Non-pigmented ciliary epithelial cell (primary cell): ENCODE measurements at regions not wholly inside any gene's neighbourhood (a gene's known extent, or its start where the extent isn't known, plus 50 kb on each side); places are given as distances from the start of the nearest gene placed in this dataset.
"Not testable (repeated sequence)": the region's sequence is repeated elsewhere in the genome, so short reads cannot be mapped to it uniquely, and the experiment has no call there.

Experiments
- DNase-seq: peaks from one replicate; pipeline ENCODE4 v3.0.0-alpha.2; 2010; ENCODE audit warnings: low read depth

DNA sequence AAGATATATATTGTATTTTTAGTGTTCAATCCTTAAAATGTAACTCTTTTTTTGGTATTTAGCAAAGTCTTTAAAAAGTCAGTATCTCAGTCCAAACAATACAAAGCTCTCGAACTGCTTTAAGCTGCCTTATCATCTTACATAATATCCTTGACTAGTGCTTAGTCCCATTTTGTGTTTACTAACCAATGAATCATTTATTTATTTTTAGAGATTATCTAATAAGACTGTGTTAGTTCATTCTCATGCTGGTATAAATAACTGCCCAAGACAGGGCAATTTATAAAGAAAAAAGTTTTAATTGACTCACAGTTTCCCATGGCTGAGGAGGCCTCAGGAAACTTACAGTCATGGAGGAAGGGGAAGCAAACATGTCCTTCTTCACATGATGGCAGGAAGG lies 248.3 kb upstream of the KYNU start:
- no peak for DNase-seq

- DNase-seq, result no peak
Observed at GRCh38 chr2:142621287-142621686, 256.2 kb upstream of the KYNU start.

- DNase-seq, result no peak
Observed at GRCh38 chr2:142617461-142617860, 260.0 kb upstream of the KYNU start.

DNA sequence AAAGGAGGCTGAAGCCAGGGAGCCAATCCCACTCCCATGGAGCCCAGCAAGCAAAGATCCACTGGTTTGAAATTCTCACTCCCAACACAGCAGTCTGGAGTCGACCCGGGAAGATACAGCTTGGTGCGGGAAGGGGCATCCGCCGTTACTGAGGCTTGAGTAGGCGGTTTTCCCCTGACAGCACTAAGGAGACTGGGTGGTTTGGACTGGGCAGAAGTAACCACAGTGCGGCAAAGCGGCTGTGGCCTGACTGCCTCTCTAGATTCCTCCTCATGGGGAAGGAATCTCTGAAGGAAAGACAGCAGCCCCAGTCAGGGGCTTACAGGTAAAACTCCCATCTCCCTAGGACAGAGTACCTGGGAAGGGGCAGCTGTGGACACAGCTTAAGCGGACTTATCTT lies 261.6 kb upstream of the KYNU start:
- no peak for DNase-seq

GRCh38 chr2:142613193-142613592 lies 264.3 kb upstream of the KYNU start:
- DNase-seq, result not testable (repeated sequence)

DNA sequence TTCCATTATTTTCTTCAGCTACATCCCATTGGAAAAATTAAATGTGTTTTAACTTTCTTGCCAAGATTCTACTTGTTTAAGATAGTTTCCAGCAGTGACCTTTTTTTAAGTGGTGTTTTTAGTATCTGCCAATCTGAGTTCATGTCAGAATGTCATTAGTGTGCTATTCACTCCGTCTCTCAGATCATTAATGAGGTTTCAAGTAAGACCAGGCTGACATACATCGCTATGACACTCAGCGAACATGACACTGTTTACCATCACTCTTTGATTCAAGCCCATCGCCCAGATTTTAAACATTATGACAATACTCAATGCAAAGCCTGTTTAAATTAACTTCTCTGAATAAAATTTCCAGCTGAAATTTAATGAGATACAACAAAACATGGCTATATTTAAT lies 272.0 kb upstream of the KYNU start:
- no peak for DNase-seq

DNA sequence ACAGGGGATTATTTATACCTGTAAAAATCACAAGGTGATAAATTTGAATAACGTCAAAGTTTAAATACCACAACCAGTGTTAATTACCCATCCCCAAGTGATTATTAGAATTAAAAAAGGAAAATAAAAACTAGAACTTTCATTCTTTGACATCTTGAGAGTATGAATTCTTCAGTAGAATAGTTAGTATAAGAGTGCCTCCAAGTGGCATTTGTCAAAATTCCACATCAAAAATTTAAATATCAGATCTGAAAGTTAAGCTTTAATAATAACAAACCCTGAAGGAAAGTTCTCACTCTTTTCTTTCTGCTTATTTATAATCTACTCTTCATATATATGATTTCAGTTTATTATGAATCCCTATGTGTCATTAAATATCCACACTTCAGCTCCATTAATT lies 273.7 kb upstream of the KYNU start:
- no peak for DNase-seq

DNA sequence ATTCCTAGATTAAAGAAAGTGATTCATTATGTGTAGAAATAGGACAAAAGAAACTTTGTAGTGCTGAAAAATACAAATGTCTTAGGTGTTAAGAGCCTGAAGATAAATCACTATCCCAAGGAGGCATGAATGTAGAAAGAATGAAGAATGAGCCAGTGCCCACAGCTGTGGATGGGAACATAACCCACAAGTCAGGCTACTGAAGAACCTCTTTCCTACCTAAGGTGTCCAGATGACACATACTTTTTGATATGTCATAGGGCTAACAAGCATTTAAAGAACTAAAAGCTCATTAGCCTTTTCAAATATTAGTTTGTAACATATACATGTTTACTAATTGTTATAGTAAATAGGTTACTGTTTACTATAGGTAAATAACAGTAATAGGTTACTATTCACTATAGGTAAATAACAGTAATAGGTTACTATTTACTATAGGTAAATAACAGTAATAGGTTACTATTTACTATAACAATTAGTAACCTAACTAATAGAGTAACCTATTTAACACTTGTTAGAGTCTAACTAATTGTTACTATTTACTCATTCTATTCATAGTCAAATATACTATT lies 275.0 kb upstream of the KYNU start:
- no peak for DNase-seq

DNA sequence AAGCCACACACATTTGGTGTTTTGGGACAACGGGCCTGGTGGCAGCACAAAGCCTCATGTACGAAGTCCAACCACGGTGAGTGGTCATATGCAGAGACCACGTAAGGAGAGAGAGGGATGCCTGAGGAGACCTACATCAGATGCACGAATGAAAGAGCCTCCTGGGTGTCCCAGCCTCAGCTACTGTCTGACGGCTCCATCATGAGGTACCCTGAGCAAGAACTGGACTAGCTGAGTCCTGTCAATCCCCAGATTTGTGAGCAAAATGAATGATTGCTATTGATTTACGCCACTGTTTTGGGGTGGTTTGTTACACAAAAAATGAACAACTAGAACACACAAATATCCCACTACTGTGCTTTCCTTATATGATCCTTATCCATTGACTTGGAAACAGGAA lies 275.7 kb upstream of the KYNU start:
- no peak for DNase-seq

DNA sequence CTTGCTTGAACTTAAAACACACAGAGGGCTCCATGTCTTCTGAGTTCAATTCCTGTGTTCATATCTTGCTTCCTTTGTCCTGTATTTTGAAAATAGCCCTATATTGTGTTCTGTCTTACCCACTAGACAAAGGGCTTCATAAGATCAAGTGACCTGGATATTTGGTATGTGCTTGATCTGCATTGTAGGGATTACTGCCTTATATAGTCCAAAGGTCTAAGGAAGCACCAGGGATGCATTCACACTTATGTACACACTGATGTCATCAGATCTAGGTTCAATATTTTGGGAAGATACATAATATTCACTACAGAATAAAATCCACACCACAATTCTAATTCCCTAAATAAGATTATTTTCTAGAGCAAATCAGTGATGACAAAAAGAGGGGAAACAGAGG lies 278.0 kb upstream of the KYNU start:
- no peak for DNase-seq

DNA sequence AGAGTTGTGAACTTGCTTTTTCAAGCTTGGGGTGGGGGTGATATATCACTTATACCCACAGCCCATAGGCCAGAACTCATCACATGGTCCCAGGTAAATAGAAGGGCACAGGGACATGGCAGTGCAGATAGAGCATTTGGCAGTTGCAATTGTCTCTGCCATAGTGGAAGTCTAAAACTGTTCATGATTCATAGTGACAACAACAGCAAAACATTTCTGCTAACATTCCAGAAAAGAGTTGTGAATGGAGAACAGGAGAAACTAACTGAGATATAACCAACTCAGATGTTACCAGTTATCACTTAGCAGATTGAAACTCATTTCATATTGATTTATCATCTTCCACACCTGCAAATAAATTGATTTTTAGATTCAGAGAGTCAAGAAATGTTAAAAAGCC lies 278.6 kb upstream of the KYNU start:
- DNase-seq, result no peak

- peak; percentile 37 for DNase-seq
Observed at GRCh38 chr2:142596334-142597088, 281.0 kb upstream of the KYNU start.

GRCh38 chr2:142594935-142595334 lies 282.5 kb upstream of the KYNU start:
- no peak for DNase-seq

- DNase-seq, result no peak
Observed at GRCh38 chr2:142592171-142592570, 285.3 kb upstream of the KYNU start.

DNA sequence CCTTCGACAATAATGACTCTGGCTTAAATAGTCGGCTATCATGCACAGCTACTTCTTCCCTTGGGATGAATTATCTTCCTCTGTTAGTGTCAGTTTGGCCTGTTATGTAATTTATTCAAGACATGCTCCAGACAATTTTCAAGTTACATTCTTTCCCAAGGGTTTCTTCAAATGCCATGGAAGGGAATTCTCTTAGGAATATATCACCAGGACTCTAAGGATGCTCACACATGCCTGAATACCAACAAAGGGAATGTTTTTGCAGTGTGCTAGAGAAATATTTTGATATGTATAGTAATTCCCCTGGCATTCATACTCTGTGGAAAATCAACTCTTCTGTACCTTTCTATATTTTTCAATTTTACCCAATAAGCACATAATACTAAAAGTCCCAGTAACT lies 286.0 kb upstream of the KYNU start:
- no peak for DNase-seq

- DNase-seq, result no peak
Observed at GRCh38 chr2:142588269-142588668, 289.2 kb upstream of the KYNU start.

- DNase-seq, result no peak
Observed at GRCh38 chr2:142586693-142587580, 290.5 kb upstream of the KYNU start.

DNA sequence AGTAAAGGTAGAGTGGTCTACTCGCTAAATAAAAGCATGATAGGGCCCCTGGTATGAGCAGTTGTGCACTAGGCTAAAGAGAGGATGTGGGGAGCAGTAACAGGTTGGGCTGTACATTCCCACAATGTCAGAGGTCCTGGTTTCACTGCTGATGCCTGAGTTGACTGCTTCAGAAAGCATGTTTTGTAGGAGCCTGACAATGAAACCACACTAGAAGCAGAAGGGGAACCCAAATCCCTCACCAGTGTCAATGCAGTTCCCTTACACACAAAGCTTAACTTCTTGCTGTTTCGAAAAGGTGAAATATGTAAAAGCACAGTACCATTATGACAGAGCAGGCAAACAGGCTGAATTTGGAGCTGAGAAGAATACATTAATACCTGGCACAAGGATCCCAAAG lies 291.7 kb upstream of the KYNU start:
- no peak for DNase-seq

GRCh38 chr2:142582317-142582716 lies 295.1 kb upstream of the KYNU start:
- no peak for DNase-seq

DNA sequence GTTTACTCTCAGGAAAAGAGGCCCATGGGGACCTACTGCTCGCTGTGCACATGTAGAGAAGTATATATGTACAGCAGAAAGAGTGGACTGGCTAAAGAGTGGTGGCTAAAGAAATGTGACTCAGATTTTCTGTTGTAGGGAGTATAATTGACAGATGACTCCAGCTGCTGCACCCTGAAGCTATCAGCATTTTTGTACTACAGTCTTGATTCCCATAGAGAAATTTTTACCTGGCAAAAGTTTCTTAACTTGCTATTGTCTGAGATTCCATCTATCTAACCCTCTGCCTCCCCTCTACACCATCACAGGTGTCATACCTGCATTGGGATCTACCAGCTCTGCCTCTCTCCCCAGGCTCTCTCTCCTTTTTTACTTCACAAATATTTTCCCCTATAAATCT lies 296.0 kb upstream of the KYNU start:
- no peak for DNase-seq

- DNase-seq, result no peak
Observed at GRCh38 chr2:142580691-142581090, 296.8 kb upstream of the KYNU start.

DNA sequence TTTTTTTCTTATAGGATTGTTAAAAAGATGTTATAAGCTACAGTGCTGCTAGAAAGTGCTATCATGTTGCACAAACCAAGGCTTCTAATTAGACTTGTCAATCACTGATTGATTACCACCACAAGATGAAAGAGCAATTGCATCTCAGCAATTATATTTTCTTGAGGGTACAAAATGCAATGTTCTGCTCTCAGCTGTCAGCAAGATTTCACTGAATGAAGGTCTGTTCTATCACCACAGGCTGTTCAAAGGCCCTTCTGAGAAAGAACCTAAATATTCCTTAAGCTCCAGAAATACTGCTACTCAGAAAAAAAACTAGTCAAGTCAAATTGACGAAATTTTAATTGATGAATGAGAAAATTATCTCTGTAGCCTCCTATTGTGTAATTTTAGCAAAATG lies 301.9 kb upstream of the KYNU start:
- DNase-seq, result no peak

DNA sequence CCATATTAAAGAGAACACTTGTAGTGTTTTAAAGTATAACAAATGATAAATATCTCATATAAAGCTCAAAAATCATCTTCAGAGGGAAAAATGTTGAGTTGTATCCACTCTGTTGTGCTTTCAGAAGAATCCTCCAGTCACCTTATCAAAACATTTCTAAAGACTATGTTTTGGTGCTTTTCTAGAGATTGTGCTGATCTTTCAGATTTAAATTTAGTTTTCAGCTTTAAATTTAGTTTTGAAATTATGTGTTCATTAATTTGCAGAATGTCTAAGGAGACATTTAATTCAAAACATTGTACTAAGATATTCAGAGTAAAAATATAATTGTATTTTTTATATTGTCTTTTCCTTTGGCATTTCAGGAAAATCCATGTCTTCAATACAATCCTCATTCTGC lies 303.1 kb upstream of the KYNU start:
- DNase-seq, result no peak
